HG03196 (cell line): ENCODE measurements at regions not wholly inside any gene's neighbourhood (a gene's known extent, or its start where the extent isn't known, plus 50 kb on each side); places are given as distances from the start of the nearest gene placed in this dataset.

Source experiments
- ATAC-seq: cut with Tn5 transposase; IDR thresholded peaks from one replicate; pipeline ENCODE4 v1.9.1; 2021; ENCODE audit not compliant: unreplicated experiment

DNA sequence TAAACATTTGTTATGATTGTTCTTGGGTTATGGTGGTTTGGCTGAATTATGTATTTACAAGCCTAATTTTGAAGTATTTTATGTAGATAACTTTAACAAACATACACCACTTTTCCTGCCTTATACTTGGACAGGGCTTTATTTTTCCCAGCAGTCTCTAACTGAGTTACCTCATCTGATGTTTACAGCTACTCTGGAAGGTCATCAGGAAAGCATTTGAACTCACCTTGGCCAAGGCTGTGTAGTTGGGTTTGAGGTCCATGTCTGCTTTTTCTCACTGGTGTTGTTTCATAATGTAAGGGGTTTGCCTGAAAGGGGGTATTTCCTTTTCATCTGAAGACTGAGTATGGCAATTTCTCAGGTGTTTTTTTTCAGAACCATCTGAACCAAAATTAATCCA, 193.5 kb downstream of the RWDD3 start:
- no peak for ATAC-seq

DNA sequence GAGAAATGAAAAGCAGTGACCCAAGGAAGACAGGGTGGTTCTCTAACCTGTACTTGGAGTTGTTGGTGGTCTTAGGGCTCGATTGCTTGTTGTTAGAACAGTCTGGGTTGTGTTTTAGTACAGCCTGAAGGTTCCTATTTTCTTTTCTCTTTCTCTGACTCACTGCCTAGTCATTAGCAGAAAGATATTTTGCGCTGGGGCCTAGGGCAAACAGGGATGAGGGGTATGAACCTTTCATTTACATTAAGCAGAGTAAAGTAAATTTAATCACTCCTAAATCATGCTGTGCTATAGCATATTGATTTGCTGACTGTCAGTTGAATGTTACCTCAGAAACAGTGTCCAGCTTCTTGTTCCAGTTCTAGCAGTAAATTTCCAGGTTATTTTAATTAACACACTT, 197.2 kb downstream of the RWDD3 start:
- no peak for ATAC-seq

DNA sequence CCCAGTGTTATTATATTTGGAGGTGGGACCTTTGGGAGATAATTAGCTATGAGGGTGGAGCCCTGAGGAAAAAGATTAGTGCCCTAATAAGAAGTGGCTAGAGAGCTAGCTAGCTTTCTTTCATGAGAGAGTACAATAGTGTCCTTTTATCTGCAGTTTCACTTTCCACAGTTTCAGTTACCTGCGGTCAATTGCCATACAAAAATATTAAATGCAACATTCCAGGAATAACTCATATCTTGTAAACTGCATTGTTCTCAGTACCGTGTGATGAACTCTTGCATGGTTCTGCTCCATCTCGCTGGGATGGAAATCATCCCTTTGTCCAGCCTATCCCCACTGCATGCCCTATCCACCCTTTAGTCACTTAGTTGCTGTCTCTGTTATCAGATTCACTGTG, 201.6 kb downstream of the RWDD3 start:
- ATAC-seq = no peak

DNA sequence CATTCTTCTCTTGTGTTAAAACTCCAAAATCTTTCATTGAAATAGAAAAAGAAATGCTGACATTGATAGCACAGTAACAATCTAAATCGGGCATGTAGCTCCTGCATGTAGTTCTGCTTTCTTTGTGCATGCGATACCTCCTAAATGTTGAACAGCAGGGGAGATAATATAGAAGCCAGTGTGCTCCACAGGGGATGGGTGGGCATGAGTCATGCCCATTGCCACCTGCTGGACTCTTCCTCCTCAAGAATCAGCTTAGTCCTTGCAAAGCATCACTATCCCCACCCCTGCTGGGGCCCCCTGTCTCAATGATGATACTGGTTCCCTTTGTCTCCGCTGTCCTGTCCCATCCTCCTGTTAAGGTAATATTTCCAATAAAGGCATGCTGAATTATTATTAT, 203.0 kb downstream of the RWDD3 start:
- ATAC-seq = no peak

DNA sequence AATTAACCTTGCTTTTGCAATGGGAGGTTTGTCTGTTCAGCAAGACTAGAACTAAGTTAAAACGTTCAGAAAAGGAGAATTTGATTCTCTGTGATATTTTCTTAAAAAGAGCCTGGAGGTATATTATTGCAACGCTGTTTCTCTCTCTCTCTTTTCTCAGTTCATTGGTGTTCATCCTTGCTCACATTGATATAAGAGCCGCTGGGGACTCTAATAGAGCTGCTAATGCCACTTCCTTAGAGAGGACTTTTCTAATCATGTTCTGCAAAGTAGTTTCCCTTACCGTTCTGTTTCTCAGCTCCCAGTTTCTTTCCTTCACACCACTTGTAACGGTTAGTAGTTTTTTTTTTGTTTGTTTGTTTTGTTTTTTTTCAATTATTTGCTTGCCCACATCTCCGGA, 203.8 kb downstream of the RWDD3 start:
- no peak for ATAC-seq

DNA sequence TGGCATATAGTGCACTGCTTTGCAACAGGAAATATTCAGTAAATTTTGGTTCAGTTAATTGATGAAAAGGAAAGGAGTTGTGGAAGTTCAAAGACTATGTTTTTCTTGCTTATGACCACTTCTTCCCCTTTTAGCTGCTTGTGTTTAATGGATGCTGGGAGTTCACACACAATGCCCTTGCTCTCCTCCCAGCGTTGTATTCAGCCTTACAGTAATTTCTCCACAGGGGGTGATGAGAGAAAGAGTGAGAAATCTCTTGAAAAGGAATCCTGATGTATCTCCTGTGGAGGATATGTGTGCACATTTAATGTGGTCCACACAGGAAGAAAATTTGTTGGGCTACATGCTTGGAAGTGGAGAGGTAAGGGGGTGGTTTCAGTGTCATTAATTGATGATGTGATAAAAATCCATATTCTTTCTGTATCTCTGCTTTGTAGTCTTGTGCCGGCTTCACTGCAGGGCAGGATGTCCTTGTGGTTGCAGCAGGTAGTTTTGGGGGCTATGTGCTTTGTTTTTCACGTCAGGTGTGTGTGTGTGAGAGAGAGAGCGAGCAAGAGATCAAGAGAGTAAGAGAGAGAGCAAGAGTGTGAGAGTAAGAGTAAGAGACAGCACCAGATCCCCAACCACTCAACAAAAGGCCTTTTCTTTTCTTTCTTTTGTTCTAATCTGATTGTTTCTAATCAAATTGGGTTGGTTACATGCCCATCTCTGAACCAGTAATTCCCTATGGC, 204.4 kb downstream of the RWDD3 start:
- no peak for ATAC-seq

DNA sequence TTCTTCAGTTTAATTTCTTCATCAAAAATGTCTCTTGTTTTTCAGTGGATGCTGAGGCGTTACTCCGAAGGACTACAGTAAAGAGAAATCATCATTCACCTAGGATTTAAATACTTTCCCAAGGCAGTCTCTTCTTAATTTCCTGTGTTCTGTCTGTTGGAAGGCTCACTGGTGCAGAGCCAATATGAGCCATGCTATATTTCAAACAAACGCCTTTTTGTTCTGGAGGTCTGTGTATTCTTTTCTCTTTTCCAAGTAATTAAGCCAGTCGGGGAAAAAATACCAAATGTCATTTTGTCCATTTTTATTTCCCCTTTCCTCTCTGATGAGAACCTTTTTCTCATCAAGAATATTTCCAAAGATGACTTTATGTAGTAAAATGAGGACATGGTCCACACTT, 206.5 kb downstream of the RWDD3 start:
- no peak for ATAC-seq

DNA sequence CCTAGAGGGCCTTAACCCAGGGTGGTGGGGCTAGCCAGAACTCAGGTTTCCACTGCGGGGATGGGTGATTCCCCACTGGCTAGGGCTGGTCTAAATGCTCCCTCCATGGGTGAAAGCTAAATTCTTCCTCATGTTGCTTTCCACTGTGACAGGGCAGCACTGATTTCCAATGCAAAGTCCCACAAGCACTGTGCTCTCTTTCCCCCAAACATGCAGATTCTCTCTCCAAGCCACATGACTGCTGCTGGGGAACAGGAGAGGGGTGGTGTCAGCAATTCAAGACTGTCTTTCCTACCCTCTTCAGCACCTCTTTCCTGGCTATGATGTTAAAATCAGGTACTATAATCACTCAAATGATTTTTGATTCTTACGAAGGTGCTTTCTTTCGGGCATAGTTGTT, 215.5 kb downstream of the RWDD3 start:
- ATAC-seq = no peak

DNA sequence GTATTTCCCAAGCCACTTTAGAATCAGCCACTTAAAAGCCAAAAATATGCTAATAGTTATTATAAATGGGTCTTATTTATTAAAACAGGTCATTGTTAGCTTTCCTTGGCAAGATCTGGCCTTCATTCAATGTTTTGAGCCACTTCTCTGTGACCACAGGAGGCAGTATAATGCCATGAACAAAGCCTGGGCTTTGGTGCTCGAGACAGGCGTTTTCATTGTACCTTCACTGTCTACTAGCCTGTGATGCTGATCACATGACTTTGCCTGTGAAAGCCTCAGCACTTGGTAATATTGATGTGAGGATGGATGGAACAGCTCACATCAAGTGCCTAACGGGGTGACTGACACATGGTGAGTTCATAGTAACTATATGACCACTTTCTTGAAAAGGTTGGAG, 217.0 kb downstream of the RWDD3 start:
- ATAC-seq = no peak

DNA sequence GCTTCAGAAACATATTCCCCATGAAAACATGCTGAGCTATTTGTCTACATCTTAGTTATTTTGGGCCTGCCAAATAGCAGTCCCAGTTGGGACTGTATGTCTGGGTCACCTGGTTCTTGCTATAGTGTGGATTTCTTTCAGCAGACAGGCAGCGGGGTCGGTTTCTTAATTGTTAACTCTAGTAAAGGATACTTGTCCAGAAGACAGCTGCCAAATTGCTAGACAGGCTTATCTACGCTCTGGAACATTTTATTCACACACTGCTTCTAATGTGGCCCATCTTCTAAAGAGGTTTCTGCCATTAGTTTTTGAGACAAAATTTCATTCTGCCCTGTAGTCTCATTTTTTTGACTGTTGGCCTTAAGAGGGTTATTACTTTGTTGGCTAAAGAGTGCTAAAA, 217.9 kb downstream of the RWDD3 start:
- no peak for ATAC-seq

DNA sequence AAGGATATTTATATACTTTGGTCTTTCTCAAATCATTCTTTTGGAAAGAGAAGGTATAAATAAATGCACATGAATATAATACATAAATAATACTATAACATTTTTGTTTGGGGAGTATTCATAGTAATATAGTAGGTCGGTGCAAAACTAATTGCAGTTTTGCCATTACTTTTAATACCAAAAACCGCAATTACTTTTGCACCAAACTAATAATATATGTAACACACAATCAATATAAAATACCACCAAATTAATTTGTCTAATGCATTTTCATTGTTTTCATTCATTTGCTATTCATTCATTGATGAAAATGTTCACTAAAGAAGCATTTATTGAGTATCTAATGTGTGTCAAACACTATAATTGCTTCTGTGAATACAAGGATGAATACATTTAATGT, 219.0 kb downstream of the RWDD3 start:
- ATAC-seq = no peak

DNA sequence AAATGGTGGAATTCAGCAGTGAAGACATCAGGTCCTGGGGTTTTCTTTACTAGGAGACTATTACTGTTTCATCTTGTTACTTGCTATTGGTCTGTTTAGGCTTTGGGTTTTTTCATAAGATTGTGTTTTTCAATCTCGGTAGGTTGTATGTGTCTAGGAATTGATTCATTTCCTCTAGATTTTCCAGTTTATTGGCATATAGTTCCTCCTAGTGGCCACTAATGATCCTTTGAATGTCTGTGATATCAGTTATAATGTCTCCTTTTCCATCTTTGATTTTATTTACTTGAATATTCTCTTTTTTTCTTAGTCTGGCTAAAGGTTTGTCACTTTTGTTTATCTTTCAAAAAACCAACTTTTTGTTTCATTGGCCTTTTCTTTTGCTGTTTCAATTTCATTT, 233.0 kb downstream of the RWDD3 start:
- no peak for ATAC-seq

DNA sequence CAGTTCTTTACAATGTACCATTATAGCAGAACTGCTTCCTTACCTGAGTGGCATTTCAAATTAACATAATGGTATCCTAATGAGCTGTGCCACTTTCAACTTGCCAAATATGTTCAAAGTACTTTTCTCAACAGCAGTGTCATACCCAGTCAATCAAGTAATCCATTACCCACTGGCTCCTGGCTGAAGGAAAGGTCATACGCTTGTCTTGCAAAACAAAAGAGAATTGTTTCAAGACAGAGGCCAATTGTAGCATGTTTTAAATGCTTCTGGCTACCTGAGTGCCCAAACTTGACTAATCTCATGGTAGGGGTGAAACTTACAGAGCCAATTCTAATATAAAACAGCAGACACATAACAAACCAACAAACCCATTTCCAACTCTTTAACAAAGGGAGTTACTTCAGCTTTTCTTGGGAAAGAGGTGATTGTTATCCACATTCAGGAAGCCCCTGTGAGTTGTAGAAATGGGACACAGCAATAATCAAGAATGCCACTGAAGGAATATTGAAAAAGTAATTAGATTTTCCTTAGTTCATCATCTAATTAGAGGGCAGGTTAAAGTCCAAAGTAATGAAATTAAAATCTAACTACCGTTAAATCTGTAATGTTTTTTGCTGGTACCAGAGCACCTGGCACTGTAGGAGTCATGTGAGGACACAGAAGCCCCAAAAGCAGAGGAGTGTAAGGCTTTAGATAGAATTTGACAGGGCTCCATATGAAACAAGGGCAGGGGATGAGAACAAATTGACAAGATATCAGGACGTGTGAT, 241.9 kb downstream of the RWDD3 start:
- ATAC-seq = no peak

DNA sequence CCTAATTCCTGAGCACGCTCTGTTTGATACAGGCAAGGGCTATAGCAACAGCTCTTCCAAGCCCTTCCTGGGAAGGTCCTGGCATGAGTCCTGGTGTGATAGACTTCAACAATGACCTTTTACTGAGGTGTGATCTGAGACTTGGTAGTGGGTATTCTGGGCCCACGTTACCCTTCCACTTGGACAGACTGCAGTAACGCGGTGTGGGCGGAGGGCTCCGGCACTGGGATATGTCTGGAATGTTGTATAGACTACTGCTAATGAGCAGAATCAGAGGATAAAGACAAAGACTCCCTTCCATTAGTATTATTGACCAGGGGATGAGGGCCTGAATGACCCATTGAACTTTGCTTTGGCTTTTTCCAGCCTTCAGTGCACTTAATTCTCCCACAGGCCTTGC, 262.3 kb downstream of the RWDD3 start:
- ATAC-seq = no peak

DNA sequence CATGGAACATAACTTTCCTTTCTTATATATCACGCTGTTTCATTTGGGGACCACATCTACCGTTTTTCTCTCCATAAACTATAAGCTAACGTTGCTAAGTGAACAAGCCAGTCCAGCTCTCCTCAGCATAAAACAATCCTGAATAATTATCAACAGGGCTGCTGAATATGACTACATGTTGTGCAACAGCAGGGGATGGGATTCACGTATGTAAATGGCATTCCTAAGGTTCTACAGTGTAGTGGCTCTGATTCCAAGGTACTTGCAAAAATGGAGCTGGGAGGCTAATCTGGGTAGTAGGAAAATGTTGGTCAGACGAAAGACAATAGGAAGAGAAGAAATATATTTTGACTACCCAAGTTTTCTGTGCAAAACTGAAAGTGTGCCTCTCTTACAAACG, 262.8 kb downstream of the RWDD3 start:
- ATAC-seq = no peak

DNA sequence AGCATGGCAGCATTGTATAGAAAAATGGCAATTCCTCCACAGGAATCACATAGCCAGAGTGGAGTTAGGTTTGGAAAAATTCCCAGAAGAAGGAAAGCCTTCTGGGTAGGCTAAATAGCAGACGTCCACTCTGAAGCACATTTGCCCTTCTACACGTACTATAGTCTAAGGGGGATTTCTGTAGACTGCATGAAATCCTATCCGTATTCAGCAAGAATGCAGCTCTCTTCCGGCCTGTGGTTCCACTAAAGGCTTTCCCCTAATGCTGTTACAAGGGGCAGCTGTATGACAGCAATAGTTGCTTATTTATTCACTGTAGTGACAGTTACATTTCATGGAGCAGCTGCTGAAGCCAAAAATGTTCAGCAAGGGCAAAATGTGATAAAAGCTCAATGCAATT, 263.6 kb downstream of the RWDD3 start:
- ATAC-seq = no peak

DNA sequence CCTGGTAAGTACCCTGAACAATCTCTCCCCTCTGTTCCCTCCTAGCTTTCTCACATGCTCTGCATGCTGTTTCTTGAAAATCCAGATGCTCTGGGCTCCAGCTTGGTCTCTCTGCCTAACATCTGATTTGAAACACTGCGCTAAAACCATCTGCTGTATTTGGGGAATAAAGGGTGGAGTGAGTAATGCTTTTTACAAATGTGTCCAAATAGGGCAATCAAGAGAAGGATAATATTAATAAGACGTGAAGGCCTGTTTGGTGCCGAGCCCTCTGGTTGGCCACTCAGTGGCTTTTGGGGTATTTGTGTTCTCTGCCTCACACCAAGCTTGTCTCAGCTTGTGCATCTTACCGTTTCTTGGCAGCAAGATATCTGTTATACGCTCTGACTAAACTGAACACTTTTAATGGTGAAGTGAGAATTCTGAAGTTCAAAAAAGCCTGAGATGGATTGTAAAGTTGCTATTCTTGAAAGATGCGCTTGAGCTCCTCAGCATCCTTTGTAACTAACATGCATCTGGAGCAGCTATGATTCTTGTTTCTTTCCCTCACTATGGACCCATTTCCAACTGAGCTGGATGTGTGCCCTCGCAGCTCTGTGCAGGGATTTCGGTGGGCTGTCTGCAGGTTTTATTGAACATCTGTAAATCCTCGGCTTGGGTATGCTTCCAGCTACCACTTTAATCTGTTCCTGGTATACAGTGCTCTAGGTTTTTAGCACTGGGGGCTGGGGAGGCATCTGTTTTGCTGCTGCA, 269.4 kb downstream of the RWDD3 start:
- no peak for ATAC-seq

DNA sequence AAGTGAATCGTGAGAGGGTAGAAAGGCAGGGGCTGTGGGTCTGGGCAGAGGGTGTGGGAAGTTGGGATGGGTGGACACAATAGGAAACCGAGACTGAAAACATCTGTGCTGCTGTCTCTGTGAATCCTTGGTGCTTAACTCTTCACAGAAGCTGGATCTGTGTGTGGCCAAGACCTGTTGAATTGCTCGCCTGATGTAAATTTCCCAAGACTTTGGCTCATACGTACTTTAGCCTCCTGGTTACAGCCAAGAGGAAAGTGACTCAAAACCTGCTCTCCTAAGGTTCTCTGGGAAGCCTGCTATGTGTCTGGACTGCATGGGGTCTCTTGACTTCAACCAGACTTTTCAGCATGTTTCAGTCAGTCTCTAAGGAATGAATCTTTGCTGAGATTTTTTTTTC, 270.3 kb downstream of the RWDD3 start:
- ATAC-seq = no peak

DNA sequence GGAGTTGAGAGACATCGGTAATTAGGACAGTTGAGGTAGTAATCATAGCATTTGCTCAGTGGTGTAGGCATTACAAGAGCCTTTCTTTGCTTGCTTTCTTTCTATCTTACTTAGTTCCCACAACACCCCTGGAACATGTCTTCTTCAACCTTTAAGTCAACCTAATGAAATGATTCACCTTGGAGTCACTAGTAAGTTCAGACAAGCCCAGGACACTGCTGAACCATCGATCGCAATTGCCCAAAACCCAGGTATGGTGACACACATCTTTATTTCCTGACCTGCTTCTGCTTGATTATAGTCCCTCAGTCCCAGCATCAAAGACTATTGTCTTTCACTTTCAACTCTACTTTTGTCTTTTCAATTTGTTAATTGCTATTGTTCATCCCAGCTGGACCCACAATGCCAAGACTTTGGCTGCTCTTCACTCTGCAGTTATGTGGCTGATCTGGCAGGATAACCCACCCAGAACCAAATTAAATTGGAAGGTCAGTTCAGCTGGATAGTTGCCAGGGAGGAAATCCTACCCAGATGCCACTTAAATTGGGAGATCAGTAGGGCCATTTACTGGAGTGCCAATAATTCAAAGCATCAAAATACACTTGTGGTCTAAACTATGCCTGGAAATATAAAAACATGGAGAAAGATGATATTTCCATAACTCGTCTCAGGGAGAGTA, 272.9 kb downstream of the RWDD3 start:
- no peak for ATAC-seq

DNA sequence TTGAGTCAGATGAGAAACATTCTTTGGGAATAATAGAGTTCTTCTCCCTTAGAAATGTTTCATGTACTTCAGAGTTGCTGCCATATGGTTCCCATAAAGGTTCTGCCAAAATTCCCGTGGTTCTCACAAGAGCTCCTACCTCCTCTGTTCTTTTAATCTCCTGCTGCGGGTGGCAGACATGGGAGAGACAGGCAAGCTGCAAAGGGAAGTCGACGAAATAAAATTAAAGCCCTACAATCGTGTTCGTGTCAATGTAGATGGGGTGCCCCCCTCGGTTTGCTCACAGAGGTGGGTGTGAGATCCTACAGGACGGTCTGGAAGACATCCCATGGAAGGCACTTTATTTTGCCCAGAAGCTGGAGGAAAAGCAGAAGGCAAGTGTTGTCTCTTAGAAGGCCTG, 276.0 kb downstream of the RWDD3 start:
- no peak for ATAC-seq

DNA sequence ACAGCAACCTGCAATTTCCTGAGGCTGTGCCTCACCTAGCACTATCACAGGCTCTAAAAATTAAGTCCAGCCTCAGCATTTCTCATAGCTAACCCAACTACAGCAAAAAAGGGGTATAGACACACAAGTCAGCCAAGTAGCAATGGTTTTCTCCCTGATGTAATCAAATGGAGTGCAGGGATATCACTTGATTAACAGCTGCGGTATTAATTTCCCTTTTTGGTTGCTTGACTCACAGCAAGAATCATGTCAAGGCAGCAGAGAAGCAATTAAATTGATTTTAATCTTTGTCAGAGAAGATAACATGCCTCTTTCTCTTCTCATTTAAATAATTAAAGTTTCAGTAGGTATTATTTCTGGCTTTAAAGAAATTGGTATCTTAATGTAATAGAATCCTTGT, 278.9 kb downstream of the RWDD3 start:
- ATAC-seq = no peak

DNA sequence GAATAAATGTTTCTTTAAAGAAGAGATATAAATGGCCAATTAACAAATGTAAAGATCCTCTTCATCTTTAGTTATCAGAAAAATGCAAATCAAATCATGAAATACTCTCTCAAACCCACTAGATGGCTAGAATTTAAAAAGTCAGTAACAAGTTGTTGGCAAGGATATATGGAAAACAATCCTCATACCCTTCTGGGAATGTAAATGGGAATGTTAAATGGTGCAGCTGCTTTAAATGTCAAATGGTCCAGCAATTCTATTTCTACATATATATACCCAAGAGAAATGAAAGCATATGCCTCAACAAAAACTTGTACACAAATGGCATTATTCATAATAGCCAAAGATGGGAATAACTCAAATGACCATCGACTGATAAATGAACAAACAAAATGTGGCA, 283.5 kb downstream of the RWDD3 start:
- no peak for ATAC-seq
